ELF-1 (cell line): ENCODE measurements at regions not wholly inside any gene's neighbourhood (a gene's known extent, or its start where the extent isn't known, plus 50 kb on each side); places are given as distances from the start of the nearest gene placed in this dataset.

Experiments
- DNase-seq: peaks from one replicate; pipeline ENCODE4 v3.0.0-alpha.2; 2016; ENCODE audit warnings: low read depth, low spot score

- DNase-seq = no peak
Measured at GRCh38 chr2:120515759-120516678, 170.1 kb downstream of the INHBB start.

GRCh38 chr2:120516679-120517314 lies 170.9 kb downstream of the INHBB start:
- no peak for DNase-seq

- DNase-seq = no peak
Measured at GRCh38 chr2:120517751-120518469, 172.0 kb downstream of the INHBB start.

- no peak for DNase-seq
Measured at GRCh38 chr2:120518819-120519218, 172.9 kb downstream of the INHBB start.

GRCh38 chr2:120519469-120519868 lies 173.5 kb downstream of the INHBB start:
- no peak for DNase-seq

GRCh38 chr2:120520454-120520853 lies 174.5 kb downstream of the INHBB start:
- no peak for DNase-seq

GRCh38 chr2:120520929-120521912 lies 175.3 kb downstream of the INHBB start:
- peak; percentile 70 for DNase-seq

- DNase-seq = peak; percentile 34
Measured at GRCh38 chr2:120522151-120522751, 176.3 kb downstream of the INHBB start.

- no peak for DNase-seq
Measured at GRCh38 chr2:120523766-120524165, 177.8 kb downstream of the INHBB start.

GRCh38 chr2:120524174-120524573 lies 178.2 kb downstream of the INHBB start:
- DNase-seq = no peak

- DNase-seq = no peak
Measured at GRCh38 chr2:120525056-120526046, 179.4 kb downstream of the INHBB start.

GRCh38 chr2:120526047-120526562 lies 180.2 kb downstream of the INHBB start:
- DNase-seq = peak; percentile 37

GRCh38 chr2:120526997-120527945 lies 181.3 kb downstream of the INHBB start:
- no peak for DNase-seq

GRCh38 chr2:120528051-120528692 lies 182.2 kb downstream of the INHBB start:
- DNase-seq = no peak

GRCh38 chr2:120528693-120529076 lies 182.7 kb downstream of the INHBB start:
- DNase-seq = no peak

- no peak for DNase-seq
Measured at GRCh38 chr2:120530781-120531180, 184.8 kb downstream of the INHBB start.

GRCh38 chr2:120531365-120531764 lies 185.4 kb downstream of the INHBB start:
- no peak for DNase-seq
